NT2/D1 (cell line): ENCODE measurements at regions not wholly inside any gene's neighbourhood (a gene's known extent, or its start where the extent isn't known, plus 50 kb on each side); places are given as distances from the start of the nearest gene placed in this dataset.

ENCODE experiments used
- SUZ12 ChIP-seq: IDR thresholded peaks from 2 replicates; pipeline ENCODE4 v1.6.1; 2011; ENCODE audit not compliant: insufficient read length, insufficient read depth; ENCODE audit errors: extremely low read depth
- YY1 ChIP-seq: IDR thresholded peaks from 2 replicates; pipeline ENCODE4 v1.6.1; 2011; ENCODE audit not compliant: insufficient read length, insufficient read depth
- ZNF274 ChIP-seq: IDR thresholded peaks from 2 replicates; pipeline ENCODE4 v1.6.1; 2011; ENCODE audit warnings: mild to moderate bottlenecking, low read depth, low read length

DNA sequence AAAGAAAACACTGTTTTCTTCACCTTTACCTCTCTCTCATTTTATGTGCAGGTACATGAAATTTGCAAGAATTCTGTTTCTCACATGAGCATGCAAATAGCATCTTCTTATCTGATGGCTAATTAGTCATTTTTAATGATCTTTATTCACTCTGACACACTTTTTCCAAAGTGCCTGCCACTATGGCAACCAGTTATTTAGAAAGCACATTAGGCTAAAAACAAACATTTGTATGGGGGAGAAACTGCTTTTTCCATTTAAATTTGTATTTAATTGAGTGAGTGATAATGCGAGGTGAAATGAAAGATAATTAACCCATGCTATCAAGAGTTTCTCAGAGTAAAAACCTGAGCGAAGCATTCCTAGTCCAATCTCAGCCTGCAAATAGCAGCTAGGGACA is 365.0 kb downstream of the MAT2B start:
- no peak for TF ChIP-seq ZNF274
- TF ChIP-seq YY1 = no peak
- TF ChIP-seq SUZ12 = no peak
